Fibroblast of the aortic adventitia (primary cell): ENCODE measurements at regions not wholly inside any gene's neighbourhood (a gene's known extent, or its start where the extent isn't known, plus 50 kb on each side); places are given as distances from the start of the nearest gene placed in this dataset.

Experiments used
- DNase-seq: peaks from one replicate; pipeline ENCODE4 v3.0.0-alpha.2; 2010; ENCODE audit warnings: low read depth
- H3K4me3 ChIP-seq: 2 replicates; pipeline ENCODE4 v1.5.1; 2011; ENCODE audit warnings: low read depth, mild to moderate bottlenecking, control low read depth, low read length, moderate library complexity
- TF ChIP-seq, protein P1 (sequence below): IDR thresholded peaks from 2 replicates; pipeline ENCODE4 v1.5.1; 2011; ENCODE audit warnings: mild to moderate bottlenecking, low read length, control low read depth, inconsistent platforms; ENCODE audit not compliant: insufficient read depth

DNA sequence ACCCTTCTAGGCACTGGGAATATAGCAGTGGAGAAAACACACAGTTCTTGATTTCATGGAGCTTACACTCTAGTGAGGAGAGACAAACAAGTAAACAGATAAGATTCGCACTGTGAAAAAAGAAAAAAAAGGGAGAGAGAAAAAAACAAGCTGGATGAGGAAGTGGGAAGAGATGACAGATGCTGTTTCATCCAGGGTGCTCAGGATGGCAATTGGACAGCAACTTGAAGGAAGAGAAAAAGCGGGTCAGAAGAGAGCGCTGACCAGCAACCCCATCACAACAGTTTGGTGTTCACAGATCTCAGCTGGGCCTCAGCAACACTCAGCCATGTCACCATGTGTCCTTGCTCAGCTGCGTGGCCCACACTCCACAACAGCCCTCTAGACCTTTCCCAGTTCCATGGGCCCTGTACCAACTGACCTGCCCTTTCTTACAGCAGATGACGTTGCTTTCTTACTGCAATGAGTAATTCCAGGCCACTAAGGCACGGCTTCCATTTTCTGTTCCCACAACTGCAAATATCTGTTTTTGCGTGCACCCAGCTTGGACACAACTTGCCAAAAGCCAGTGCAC lies 230.8 kb downstream of the MEX3B start:
- TF ChIP-seq, protein P1, sequence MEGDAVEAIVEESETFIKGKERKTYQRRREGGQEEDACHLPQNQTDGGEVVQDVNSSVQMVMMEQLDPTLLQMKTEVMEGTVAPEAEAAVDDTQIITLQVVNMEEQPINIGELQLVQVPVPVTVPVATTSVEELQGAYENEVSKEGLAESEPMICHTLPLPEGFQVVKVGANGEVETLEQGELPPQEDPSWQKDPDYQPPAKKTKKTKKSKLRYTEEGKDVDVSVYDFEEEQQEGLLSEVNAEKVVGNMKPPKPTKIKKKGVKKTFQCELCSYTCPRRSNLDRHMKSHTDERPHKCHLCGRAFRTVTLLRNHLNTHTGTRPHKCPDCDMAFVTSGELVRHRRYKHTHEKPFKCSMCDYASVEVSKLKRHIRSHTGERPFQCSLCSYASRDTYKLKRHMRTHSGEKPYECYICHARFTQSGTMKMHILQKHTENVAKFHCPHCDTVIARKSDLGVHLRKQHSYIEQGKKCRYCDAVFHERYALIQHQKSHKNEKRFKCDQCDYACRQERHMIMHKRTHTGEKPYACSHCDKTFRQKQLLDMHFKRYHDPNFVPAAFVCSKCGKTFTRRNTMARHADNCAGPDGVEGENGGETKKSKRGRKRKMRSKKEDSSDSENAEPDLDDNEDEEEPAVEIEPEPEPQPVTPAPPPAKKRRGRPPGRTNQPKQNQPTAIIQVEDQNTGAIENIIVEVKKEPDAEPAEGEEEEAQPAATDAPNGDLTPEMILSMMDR: no peak
- no peak for DNase-seq
- no peak overlapping the region for H3K4me3 ChIP-seq

DNA sequence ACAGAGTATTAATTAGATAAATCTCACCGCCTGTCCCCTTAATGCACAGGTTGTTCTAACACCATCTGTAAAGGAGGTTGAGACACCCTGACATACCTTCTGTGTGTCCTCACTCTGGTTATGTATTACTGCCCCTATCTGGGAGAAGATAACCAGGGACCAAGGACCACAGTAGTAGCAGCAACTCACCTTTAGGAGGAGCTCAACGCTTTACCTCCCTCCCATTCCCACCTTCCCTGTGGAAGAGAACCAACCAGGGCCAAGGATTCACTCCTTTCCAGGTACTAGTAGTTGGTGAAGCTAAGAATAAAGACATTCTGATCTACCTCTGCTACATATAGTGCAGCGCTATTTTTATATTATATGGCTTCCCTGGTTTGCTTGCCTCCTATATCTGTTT lies 232.6 kb downstream of the MEX3B start:
- DNase-seq: no peak
- H3K4me3 ChIP-seq: no peak overlapping the region
- TF ChIP-seq, protein P1: no peak

DNA sequence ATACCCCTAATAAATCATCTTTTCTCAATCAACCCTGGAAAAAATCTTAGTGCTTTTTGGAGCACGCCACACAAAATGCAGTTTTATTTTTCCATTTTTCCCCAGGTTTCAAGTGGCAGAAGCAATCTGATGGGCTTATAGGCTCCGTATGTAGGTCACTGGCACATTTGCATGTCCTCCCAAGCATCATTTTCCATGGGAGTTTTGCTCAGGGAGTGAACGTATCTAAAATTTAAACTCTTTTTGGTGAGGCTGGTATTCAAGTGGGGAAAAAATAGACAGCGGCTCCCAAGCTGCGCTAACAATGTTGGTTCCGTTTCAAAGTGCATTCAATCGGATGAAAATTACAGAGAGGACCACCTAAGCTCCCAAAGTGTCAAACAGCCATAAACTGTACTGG lies 233.4 kb downstream of the MEX3B start:
- TF ChIP-seq, protein P1: no peak
- H3K4me3 ChIP-seq: no peak overlapping the region
- DNase-seq: no peak

DNA sequence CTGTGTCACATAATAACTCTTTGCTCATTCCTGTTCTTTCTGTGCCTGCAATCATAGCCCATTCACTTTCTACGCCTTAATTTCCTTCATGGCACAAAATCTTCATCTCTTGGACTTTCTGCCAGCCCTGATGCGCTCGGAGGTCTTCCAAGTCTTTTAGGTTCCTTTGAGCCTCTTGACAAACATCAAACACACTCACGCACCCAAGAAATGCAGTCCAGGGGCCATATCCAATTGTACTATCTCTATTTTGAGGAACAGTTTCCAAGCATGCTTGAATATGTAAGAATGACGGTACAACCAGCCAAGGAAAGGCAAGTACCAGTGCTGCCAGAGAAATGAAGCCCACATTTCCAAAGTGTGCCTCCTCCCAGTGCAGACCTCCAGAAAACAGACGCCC lies 234.1 kb downstream of the MEX3B start:
- no peak overlapping the region for H3K4me3 ChIP-seq
- TF ChIP-seq, protein P1: no peak
- no peak for DNase-seq

DNA sequence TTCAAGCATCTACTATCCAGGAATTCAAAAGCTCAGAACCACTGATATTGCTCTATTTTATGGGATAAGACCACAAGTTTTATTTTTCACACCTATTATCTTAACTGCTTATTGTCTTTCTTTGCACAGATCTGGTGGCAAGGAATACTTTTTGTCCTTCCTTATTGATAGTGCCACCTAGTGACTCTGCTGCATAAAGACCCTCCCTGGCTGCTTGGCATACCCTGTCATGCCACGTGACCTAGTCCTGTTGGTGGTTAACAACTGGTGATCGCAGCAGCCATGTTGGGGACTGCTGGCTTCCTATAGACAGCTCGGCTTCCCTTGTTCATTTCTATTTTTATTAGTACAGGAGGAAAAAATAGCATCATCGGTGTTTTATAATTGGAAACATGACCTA lies 236.3 kb downstream of the MEX3B start:
- TF ChIP-seq, protein P1: peak; percentile 5
- DNase-seq: peak; percentile 5
- H3K4me3 ChIP-seq: no peak overlapping the region

DNA sequence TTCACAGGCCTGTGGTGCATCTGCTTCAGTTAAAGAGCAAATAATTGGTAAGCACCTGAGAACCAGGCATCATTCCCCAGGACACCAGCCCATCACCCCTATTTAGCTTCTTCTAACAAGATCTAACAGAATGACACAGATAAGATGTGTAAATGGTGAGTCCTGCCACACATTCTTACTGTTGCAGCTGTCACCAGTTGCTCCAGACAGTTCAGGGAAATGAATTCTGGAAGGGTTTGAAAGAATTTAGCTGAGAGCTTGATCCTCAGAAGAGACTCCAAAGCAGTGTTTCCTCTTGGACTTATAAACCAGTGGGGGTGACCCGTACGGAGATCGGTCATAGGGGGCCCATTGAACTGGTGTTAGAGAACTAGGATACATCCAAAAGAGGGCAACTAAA lies 238.0 kb downstream of the MEX3B start:
- no peak overlapping the region for H3K4me3 ChIP-seq
- DNase-seq: no peak
- TF ChIP-seq, protein P1: no peak

DNA sequence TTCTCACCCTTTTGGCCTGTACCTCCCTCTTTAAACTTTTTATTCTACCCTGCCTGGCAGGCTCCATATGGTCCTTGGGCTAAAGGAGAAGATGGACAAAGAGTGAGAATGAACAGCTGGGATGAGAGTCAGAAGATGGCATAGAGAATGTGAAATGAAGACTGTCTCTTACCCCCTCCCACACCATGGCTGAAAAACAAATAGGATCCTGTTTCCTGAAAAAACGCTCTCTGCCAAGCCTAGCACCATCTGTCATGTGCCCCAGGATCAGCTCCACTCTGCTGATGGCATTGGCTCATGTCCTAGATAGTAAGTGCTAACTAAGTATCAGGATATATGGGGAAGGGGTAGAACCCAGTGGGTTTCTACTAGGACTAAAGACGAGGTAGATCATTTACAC lies 238.6 kb downstream of the MEX3B start:
- TF ChIP-seq, protein P1: no peak
- DNase-seq: no peak
- H3K4me3 ChIP-seq: no peak overlapping the region
